ENCODE measurements at regions not wholly inside any gene's neighbourhood (a gene's known extent, or its start where the extent isn't known, plus 50 kb on each side); places are given as distances from the start of the nearest gene placed in this dataset.
A peak's percentile ranks its signal among the peaks of the same experiment; 100 is the strongest.
"Not testable (repeated sequence)": the region's sequence is repeated elsewhere in the genome, so short reads cannot be mapped to it uniquely, and the experiment has no call there.

DNA sequence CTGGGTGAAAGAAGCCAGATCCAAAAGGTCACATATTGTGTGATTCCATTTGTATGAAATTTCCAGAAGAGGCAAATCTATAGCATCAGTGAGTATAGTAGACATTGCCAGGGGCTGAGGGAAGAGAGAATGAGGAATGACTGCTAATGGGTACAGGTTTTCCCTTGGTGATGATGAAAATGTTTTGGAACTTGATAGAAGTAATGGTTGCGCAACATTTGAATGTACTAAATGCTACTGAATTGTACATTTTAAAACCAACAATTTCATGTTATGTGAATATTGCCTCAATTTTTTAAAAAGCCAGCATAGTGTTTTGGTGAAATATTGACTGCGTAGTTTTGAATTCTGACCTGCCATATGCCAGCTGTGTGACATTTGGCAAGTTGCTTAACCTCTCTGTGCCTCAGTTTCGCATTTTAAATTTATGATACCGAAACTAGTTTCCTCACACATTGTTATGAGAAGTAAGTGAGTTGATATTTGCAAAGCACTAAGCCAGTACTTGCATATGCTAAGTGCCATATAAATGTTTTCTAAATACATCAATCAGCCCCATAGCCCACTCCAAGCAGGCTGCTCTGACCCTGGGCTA is 75.4 kb upstream of the TMEM45B start:
- ChIA-PET POLR2A (no interaction called here), CTCF (no interaction called here)
- Mint-ChIP-seq H3K9me3 (ENCODE audit: insufficient read depth) (no peaks in the 10 kb centered on the region), H3K4me1 (ENCODE audit: low read depth) (no peaks in the 10 kb centered on the region), H3K27ac (no peak overlapping the region), H3K36me3 (ENCODE audit: low read depth) (no peaks in the 10 kb centered on the region), H3K27me3 (ENCODE audit: low read depth) (peaks cover 16% of the 10 kb centered on the region), H3K4me3 (no peak overlapping the region)
- ATAC-seq (no peak), DNase-seq (no peak)

DNA sequence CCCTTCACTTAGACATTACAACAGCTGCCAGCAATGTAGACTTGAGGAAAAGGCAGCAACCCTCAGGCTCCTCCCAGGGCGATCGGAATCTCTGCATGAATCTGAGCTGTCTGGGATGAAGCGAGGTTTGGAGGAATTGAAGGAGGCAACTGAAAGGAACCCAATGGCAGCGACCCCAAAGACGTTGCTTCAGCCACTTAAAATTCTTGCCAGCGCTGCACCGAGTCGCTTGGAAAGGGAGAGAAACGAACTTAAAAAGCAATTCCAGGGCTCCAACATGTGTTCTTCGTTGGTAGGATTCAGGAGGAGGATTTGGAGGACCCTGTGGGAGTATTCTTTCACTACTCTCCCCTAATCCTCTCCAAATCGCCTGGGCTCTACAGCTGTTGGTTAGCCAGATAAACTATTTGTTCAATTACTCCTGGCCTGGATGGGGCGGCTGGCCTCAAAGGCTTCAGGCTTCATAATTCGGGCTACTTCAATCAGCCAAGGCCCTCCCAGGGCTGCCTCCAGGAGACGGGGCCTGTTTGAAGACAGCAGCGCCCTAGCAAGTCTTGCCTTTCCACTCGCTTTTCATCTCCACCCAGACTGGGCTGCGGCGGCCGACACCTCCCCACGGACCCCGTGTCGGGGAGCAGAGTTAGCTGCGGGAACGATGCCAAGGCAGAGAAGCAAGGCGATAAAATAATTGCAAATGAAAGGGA is 72.4 kb upstream of the TMEM45B start:
- Mint-ChIP-seq H3K27me3 (ENCODE audit: low read depth) (peaks cover 2% of the 10 kb centered on the region), H3K4me3 (no peak overlapping the region), H3K36me3 (ENCODE audit: low read depth) (no peaks in the 10 kb centered on the region), H3K4me1 (ENCODE audit: low read depth) (no peaks in the 10 kb centered on the region), H3K27ac (no peak overlapping the region), H3K9me3 (ENCODE audit: insufficient read depth) (no peaks in the 10 kb centered on the region)
- POLR2A ChIA-PET: no interaction called here
- CTCF ChIA-PET: no interaction called here
- ATAC-seq (no peak), DNase-seq (no peak)

DNA sequence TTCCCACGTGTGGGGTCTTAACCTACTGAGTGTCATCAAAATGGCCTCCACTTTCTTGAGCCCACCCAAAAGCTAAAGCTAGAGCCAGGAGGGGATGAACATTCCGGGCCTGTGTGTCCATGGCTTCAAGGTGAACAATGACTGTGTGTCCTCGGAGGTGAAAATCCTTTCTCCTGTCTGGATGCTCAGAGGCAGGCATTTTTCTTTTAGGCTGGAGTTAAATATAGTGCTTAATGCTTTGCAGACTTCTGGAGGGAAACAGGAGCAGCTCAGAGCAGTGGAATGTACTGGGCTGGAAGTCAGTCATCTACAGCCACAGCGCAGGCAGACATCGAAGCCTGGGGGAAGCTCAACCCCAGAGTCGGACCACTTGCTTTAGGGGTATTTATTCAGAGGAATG is 68.6 kb upstream of the TMEM45B start:
- CTCF ChIA-PET: no interaction called here

DNA sequence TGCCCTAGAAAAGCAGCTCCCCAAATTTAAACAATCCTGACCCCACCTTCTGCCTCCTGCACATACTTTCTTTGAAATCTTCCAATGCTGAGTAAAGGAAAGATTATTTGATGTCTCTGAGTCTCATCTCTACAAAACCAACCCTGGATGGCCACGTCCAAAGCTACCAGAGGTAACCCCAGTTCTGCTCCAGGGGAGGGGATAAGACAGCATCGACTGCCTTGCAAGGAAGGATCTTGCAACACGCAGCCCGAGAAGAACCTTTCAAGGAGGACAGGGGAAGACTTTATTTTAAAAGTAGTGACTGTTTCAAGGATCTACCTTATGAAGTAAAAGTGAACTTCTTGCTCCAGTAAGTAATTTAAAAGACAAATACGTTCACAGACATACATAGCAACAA is 66.5 kb upstream of the TMEM45B start:
- no peak overlapping the region for H3K27ac Mint-ChIP-seq
- POLR2A ChIA-PET: no interaction called here
- DNase-seq: no peak
- CTCF ChIA-PET: interaction anchor here (1.0 kb wide), 1 partner anchor 54 kb away, joined by 5 read pairs; no protein-coding TSS in a partner anchor
- H3K4me3 Mint-ChIP-seq: no peak overlapping the region
- ATAC-seq: no peak
- no peaks in the 10 kb centered on the region for H3K36me3 Mint-ChIP-seq (ENCODE audit: low read depth)
- peaks cover 9% of the 10 kb centered on the region for H3K27me3 Mint-ChIP-seq (ENCODE audit: low read depth)
- peaks cover 3% of the 10 kb centered on the region for H3K4me1 Mint-ChIP-seq (ENCODE audit: low read depth)
- H3K9me3 Mint-ChIP-seq (ENCODE audit: insufficient read depth): no peaks in the 10 kb centered on the region

More for the DNA sequence above, 68.6 kb upstream of the TMEM45B start:
- peaks cover 3% of the 10 kb centered on the region for H3K4me1 Mint-ChIP-seq (ENCODE audit: low read depth)
- POLR2A ChIA-PET: no interaction called here
- ATAC-seq: no peak
- no peaks in the 10 kb centered on the region for H3K9me3 Mint-ChIP-seq (ENCODE audit: insufficient read depth)
- H3K4me3 Mint-ChIP-seq: no peak overlapping the region
- no peak for DNase-seq
- peaks cover 9% of the 10 kb centered on the region for H3K27me3 Mint-ChIP-seq (ENCODE audit: low read depth)
- no peak overlapping the region for H3K27ac Mint-ChIP-seq
- H3K36me3 Mint-ChIP-seq (ENCODE audit: low read depth): no peaks in the 10 kb centered on the region

DNA sequence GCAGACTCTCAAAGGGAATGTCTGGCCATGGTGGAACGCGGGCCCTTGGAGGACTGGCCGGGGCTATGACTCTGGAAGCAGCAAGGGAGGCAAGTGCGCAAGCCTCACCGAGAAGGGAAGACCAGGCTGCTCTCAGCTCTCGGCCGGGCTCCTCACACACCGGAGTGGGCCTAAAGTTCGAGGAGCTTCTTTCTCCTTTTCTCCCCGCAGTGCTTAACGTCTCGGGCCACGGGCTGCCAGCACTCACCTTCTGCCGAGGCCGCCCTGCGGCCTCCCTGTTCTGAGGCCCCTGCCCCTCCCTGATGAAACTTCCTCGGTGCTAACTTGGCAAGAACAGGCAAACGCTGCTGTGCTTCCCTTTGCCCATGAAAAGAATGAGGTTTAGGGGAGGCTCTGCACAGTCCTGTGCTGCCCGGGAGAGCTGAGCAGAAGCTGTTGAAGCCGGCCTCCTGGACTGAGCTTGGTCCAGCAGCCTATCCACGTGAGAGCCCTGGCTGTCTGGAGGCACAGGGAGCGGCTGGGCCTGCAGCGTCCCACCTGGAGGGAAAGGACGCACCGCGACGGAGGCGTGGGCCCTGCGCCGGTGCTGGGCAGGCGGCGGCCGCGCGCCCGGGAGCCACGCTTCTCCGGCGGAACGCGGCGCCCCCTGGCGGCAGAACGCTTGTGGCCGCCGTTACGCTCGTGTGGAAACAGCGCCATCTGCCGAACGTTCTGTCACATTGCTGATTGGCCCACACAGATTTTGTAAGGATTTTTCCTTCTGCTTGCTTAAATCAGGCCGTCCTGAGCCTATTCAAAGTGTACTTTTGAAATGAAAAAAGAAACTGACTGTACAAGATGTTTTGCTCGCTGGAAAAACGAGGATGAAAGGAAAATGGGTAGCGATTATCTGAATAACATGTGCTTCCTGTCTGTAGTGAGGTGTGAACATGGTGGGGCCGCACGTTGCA is 65.0 kb upstream of the TMEM45B start:
- Mint-ChIP-seq H3K4me3 (no peak overlapping the region), H3K27ac (no peak overlapping the region), H3K9me3 (ENCODE audit: insufficient read depth) (no peaks in the 10 kb centered on the region), H3K36me3 (ENCODE audit: low read depth) (no peaks in the 10 kb centered on the region), H3K27me3 (ENCODE audit: low read depth) (peaks cover 12% of the 10 kb centered on the region), H3K4me1 (ENCODE audit: low read depth) (peaks cover 3% of the 10 kb centered on the region)
- DNase-seq (peak; percentile 81), ATAC-seq (peak; percentile 96)
- ChIA-PET CTCF (interaction anchor here (0.8 to 2.0 kb wide), 9 partner anchors 8 to 387 kb away, joined by 3 to 10 read pairs (median 4); partner anchors contain the start of gene BARX2), POLR2A (no interaction called here)

DNA sequence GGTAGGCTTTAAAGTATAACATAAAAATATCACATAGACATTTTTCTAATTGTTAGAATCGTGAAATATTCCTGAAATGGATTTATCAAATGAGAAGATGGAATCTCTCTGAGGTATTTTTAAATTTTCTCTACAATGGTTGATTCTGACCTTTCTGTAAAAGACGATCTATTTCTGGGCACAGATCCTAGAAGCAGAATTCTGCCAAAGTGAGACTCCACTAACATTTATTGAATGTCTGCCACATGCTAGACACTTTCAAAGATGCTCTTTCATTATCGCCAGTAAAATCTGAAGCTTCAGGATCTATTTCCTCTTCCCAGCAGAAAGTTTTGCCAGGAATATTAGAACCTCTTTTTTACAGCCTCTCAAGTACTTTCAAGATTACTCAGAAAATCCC is 64.1 kb upstream of the TMEM45B start:
- ChIA-PET CTCF (interaction anchor here (1.3 to 2.0 kb wide), 4 partner anchors 56 to 381 kb away, joined by 3 to 5 read pairs (median 4); no protein-coding TSS in a partner anchor), POLR2A (no interaction called here)
- Mint-ChIP-seq H3K4me1 (ENCODE audit: low read depth) (peaks cover 3% of the 10 kb centered on the region), H3K27me3 (ENCODE audit: low read depth) (peaks cover 15% of the 10 kb centered on the region), H3K4me3 (no peak overlapping the region), H3K36me3 (ENCODE audit: low read depth) (no peaks in the 10 kb centered on the region), H3K9me3 (ENCODE audit: insufficient read depth) (no peaks in the 10 kb centered on the region), H3K27ac (no peak overlapping the region)
- no peak for DNase-seq
- ATAC-seq: no peak

DNA sequence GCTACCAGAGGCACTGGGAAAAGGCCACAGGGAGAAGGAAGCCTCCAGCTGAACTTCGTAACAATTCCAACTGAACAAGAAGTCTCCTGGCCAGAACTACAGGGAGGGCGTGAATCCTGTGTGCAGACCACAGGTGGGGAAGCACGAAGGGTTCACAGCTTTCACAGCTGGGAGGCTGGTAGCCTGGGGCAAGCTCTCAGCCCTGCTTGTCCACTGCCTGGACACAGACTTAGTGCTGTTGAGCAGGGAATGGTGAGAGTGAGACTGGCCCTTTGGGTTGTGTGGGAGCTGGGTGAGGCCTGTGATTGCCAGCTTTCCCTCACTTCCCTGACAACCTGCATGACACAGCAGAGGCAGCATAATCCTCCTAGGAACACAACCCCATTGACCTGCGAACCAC is 52.1 kb upstream of the TMEM45B start:
- POLR2A ChIA-PET; DNase-seq; H3K9me3 Mint-ChIP-seq (ENCODE audit: insufficient read depth); H3K36me3 Mint-ChIP-seq (ENCODE audit: low read depth); H3K4me3 Mint-ChIP-seq; H3K27ac Mint-ChIP-seq; ATAC-seq; H3K27me3 Mint-ChIP-seq (ENCODE audit: low read depth); H3K4me1 Mint-ChIP-seq (ENCODE audit: low read depth); CTCF ChIA-PET: not testable (repeated sequence)

DNA sequence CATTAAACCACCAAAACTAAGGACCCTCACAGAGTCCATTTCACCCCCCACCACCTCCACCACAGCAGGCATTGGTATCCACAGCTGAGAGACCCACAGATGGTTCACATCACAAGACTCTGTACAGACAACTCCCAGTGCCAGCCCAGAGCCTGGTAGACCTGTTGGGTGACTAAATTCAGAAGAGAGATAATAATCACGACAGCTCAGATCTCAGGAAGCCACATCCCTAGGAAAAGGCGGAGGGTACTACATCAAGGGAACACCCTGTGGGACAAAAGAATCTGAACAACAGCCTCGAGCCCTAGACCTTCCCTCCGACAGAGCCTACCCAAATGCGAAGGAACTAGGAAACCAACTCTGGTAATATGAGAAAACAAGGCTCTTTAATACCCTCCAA is 51.4 kb upstream of the TMEM45B start:
- H3K9me3 Mint-ChIP-seq (ENCODE audit: insufficient read depth); ATAC-seq; H3K36me3 Mint-ChIP-seq (ENCODE audit: low read depth); DNase-seq; H3K4me1 Mint-ChIP-seq (ENCODE audit: low read depth); H3K27me3 Mint-ChIP-seq (ENCODE audit: low read depth); H3K27ac Mint-ChIP-seq; POLR2A ChIA-PET; CTCF ChIA-PET; H3K4me3 Mint-ChIP-seq: not testable (repeated sequence)
